Activated CD4-positive, alpha-beta T cell treated with anti-CD3 and anti-CD28 coated beads, Interleukin-2, amount 10 ng/mL, durations not matched to agents 7 days and 5 days (primary cell): ENCODE measurements at regions not wholly inside any gene's neighbourhood (a gene's known extent, or its start where the extent isn't known, plus 50 kb on each side); places are given as distances from the start of the nearest gene placed in this dataset.
A peak's percentile ranks its signal among the peaks of the same experiment; 100 is the strongest.

Source experiments
- CTCF ChIA-PET: fragments of 350-600 bp; sonication (Branson Sonifier 250); formaldehyde crosslinking; loops from one replicate; lab custom pipeline; 2021; ENCODE audit warnings: antibody characterized with exemption; lab: Charles Lee
- POLR2A ChIA-PET: fragments of 350-600 bp; sonication (Branson Sonifier 250); formaldehyde crosslinking; loops from one replicate; lab custom pipeline; 2021; ENCODE audit warnings: antibody characterized with exemption; lab: Charles Lee
- DNase-seq: peaks from one replicate; pipeline ENCODE4 v3.0.0-alpha.2; 2020
- H3K27ac Mint-ChIP-seq: one replicate; pipeline ENCODE4 v1.8.0; 2021; ENCODE audit warnings: mild to moderate bottlenecking, moderate library complexity, mixed read lengths
- H3K27me3 Mint-ChIP-seq: one replicate; pipeline ENCODE4 v1.8.0; 2021; ENCODE audit warnings: mixed read lengths
- H3K36me3 Mint-ChIP-seq: one replicate; pipeline ENCODE4 v1.8.0; 2021; ENCODE audit warnings: low read depth, mixed read lengths
- H3K4me1 Mint-ChIP-seq: one replicate; pipeline ENCODE4 v1.8.0; 2021; ENCODE audit warnings: mixed read lengths
- H3K4me3 Mint-ChIP-seq: one replicate; pipeline ENCODE4 v1.8.0; 2021; ENCODE audit warnings: mild to moderate bottlenecking, moderate library complexity, mixed read lengths
- H3K9me3 Mint-ChIP-seq: one replicate; pipeline ENCODE4 v1.8.0; 2021; ENCODE audit warnings: mixed read lengths

- POLR2A ChIA-PET: no interaction called here
- H3K4me3 Mint-ChIP-seq: no peak overlapping the region
- H3K27ac Mint-ChIP-seq: no peak overlapping the region
- CTCF ChIA-PET: no interaction called here
- no peaks in the 10 kb centered on the region for H3K27me3 Mint-ChIP-seq
- no peaks in the 10 kb centered on the region for H3K4me1 Mint-ChIP-seq
- H3K9me3 Mint-ChIP-seq: no peaks in the 10 kb centered on the region
- DNase-seq: no peak
- H3K36me3 Mint-ChIP-seq: no peaks in the 10 kb centered on the region
Measured at GRCh38 chr13:105918842-105919741, 616.4 kb downstream of the EFNB2 start.

GRCh38 chr13:105915146-105915850 is 620.2 kb downstream of the EFNB2 start:
- H3K27ac Mint-ChIP-seq: no peak overlapping the region
- peaks cover 5% of the 10 kb centered on the region for H3K27me3 Mint-ChIP-seq
- CTCF ChIA-PET: no interaction called here

GRCh38 chr13:105914291-105915036 is 621.0 kb downstream of the EFNB2 start:
- no peak for DNase-seq
- Mint-ChIP-seq H3K4me3 (no peak overlapping the region), H3K4me1 (no peaks in the 10 kb centered on the region), H3K27ac (no peak overlapping the region), H3K9me3 (no peaks in the 10 kb centered on the region), H3K36me3 (no peaks in the 10 kb centered on the region), H3K27me3 (peaks cover 10% of the 10 kb centered on the region)
- POLR2A ChIA-PET: no interaction called here
- CTCF ChIA-PET: no interaction called here

More at GRCh38 chr13:105915146-105915850, 620.2 kb downstream of the EFNB2 start:
- DNase-seq: no peak
- Mint-ChIP-seq H3K9me3 (no peaks in the 10 kb centered on the region), H3K4me3 (no peak overlapping the region), H3K4me1 (no peaks in the 10 kb centered on the region), H3K36me3 (no peaks in the 10 kb centered on the region)
- POLR2A ChIA-PET: no interaction called here

DNA sequence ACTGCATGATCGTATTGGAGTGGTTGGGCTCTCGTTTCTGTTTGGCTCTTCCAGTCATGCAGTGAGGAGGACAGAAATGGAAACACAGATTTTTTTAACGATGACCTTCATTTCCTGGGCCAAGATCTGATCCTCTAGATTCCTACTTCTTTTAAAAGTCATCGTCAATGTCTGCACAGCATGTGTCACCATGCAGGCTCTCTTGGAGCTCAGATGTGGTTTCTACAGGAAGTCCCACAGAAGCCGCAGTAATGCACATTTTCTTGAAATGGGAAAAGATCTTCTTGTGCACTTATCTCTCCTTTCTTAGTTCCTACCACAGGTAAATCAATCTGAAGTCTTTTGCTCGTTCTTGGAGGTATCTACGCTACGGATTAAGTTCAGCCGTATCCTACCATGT is 626.9 kb downstream of the EFNB2 start:
- H3K4me3 Mint-ChIP-seq: peak overlapping the region; percentile 23
- peaks cover 14% of the 10 kb centered on the region for H3K27me3 Mint-ChIP-seq
- H3K27ac Mint-ChIP-seq: peak overlapping the region; percentile 61
- no peaks in the 10 kb centered on the region for H3K9me3 Mint-ChIP-seq
- DNase-seq: peak; percentile 35
- ChIA-PET CTCF (no interaction called here), POLR2A (no interaction called here)
- no peaks in the 10 kb centered on the region for H3K36me3 Mint-ChIP-seq
- peaks cover 16% of the 10 kb centered on the region for H3K4me1 Mint-ChIP-seq

GRCh38 chr13:105907319-105908019 is 628.0 kb downstream of the EFNB2 start:
- Mint-ChIP-seq H3K4me3 (no peak overlapping the region), H3K4me1 (peaks cover 16% of the 10 kb centered on the region), H3K36me3 (no peaks in the 10 kb centered on the region), H3K9me3 (no peaks in the 10 kb centered on the region), H3K27me3 (peaks cover 14% of the 10 kb centered on the region), H3K27ac (no peak overlapping the region)
- ChIA-PET CTCF (no interaction called here), POLR2A (no interaction called here)
- no peak for DNase-seq

DNA sequence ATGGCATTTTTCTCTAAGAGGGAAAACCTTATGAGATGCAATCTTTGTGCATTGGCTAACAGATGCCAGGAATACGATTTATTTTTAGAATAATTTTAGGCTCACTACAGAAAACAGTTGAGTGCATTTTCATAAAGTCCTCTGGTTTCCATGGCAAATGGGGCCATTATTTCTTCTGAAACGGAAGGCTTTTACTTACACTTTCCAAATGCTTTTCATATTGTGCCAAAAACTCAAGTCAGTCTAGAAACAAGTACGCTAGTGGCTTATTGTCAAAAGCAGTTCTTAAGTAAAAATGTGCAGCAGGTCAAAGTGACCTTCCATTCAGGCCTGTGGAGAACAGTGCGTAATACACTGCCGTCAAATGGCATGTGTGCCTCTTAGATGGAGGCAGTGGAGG is 628.7 kb downstream of the EFNB2 start:
- no peak for DNase-seq
- CTCF ChIA-PET: no interaction called here
- H3K36me3 Mint-ChIP-seq: no peaks in the 10 kb centered on the region
- POLR2A ChIA-PET: no interaction called here
- peaks cover 14% of the 10 kb centered on the region for H3K27me3 Mint-ChIP-seq
- H3K4me3 Mint-ChIP-seq: no peak overlapping the region
- no peak overlapping the region for H3K27ac Mint-ChIP-seq
- peaks cover 16% of the 10 kb centered on the region for H3K4me1 Mint-ChIP-seq
- H3K9me3 Mint-ChIP-seq: no peaks in the 10 kb centered on the region

GRCh38 chr13:105904034-105904742 is 631.3 kb downstream of the EFNB2 start:
- no peaks in the 10 kb centered on the region for H3K36me3 Mint-ChIP-seq
- H3K9me3 Mint-ChIP-seq: no peaks in the 10 kb centered on the region
- peaks cover 14% of the 10 kb centered on the region for H3K4me1 Mint-ChIP-seq
- H3K4me3 Mint-ChIP-seq: no peak overlapping the region
- H3K27me3 Mint-ChIP-seq: peaks cover 3% of the 10 kb centered on the region
- ChIA-PET POLR2A (no interaction called here), CTCF (no interaction called here)
- no peak for DNase-seq
- H3K27ac Mint-ChIP-seq: no peak overlapping the region

DNA sequence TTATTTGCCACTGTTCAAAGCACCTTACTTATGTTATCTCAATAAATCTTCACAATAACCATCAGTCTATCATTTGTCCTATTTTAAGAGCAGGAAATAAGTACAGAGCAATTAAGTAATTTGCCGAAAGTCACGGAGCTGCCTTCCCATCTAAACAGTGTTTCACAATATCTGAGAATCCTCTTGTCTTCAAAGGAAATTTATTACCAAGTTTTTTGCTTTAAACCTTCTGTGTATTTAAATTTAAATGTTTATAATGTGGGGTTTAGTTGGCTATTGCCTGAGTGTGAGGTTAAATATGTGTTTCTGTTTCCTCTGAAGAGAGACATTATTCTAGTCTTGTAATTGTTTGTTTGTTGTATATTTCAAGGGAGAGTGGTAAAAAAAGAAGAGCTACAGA is 633.1 kb downstream of the EFNB2 start:
- POLR2A ChIA-PET: no interaction called here
- no peaks in the 10 kb centered on the region for H3K36me3 Mint-ChIP-seq
- H3K4me3 Mint-ChIP-seq: no peak overlapping the region
- no peak overlapping the region for H3K27ac Mint-ChIP-seq
- no peaks in the 10 kb centered on the region for H3K27me3 Mint-ChIP-seq
- DNase-seq: no peak
- no peaks in the 10 kb centered on the region for H3K4me1 Mint-ChIP-seq
- CTCF ChIA-PET: interaction anchor here (0.7 kb wide), 1 partner anchor 1321 kb away, joined by 3 read pairs; no protein-coding TSS in a partner anchor
- H3K9me3 Mint-ChIP-seq: no peaks in the 10 kb centered on the region

DNA sequence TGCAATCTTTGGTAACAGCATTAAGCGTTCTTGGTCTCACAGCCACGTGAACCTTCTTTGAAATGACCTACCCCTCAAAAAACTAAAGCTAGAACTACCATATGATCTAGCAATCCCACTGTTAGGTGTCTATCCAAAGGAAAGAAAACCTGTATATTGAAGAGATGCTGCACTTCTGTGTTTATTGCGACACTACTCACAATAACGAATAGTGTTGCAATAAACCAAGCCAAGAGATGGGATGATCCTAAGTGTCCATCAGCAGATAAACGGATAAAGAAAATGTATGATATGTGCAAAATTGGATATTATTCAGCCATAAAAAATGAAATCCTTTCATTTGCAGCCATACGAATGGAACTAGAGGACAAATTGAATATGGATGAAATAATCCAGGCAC is 637.9 kb downstream of the EFNB2 start:
- H3K4me1 Mint-ChIP-seq: no peaks in the 10 kb centered on the region
- H3K9me3 Mint-ChIP-seq: no peaks in the 10 kb centered on the region
- no peak for DNase-seq
- H3K36me3 Mint-ChIP-seq: no peaks in the 10 kb centered on the region
- ChIA-PET CTCF (no interaction called here), POLR2A (no interaction called here)
- H3K4me3 Mint-ChIP-seq: no peak overlapping the region
- no peaks in the 10 kb centered on the region for H3K27me3 Mint-ChIP-seq
- no peak overlapping the region for H3K27ac Mint-ChIP-seq

- DNase-seq: no peak
- no peak overlapping the region for H3K27ac Mint-ChIP-seq
- H3K9me3 Mint-ChIP-seq: no peaks in the 10 kb centered on the region
- ChIA-PET POLR2A (no interaction called here), CTCF (no interaction called here)
- H3K27me3 Mint-ChIP-seq: no peaks in the 10 kb centered on the region
- no peak overlapping the region for H3K4me3 Mint-ChIP-seq
- no peaks in the 10 kb centered on the region for H3K4me1 Mint-ChIP-seq
- no peaks in the 10 kb centered on the region for H3K36me3 Mint-ChIP-seq
Measured at GRCh38 chr13:105894697-105895096, 640.8 kb downstream of the EFNB2 start.

GRCh38 chr13:105890509-105890908 is 645.0 kb downstream of the EFNB2 start:
- no peaks in the 10 kb centered on the region for H3K27me3 Mint-ChIP-seq

GRCh38 chr13:105878119-105878700 is 657.3 kb downstream of the EFNB2 start:
- no peaks in the 10 kb centered on the region for H3K9me3 Mint-ChIP-seq
- ChIA-PET CTCF (no interaction called here), POLR2A (no interaction called here)
- DNase-seq: no peak
- H3K4me1 Mint-ChIP-seq: no peaks in the 10 kb centered on the region
- H3K27me3 Mint-ChIP-seq: no peaks in the 10 kb centered on the region
- H3K36me3 Mint-ChIP-seq: no peaks in the 10 kb centered on the region
- no peak overlapping the region for H3K4me3 Mint-ChIP-seq
- H3K27ac Mint-ChIP-seq: no peak overlapping the region

More at GRCh38 chr13:105890509-105890908, 645.0 kb downstream of the EFNB2 start:
- DNase-seq: no peak
- Mint-ChIP-seq H3K4me3 (no peak overlapping the region), H3K36me3 (no peaks in the 10 kb centered on the region), H3K9me3 (no peaks in the 10 kb centered on the region), H3K4me1 (no peaks in the 10 kb centered on the region), H3K27ac (no peak overlapping the region)
- ChIA-PET CTCF (no interaction called here), POLR2A (no interaction called here)
